GM23248 (cell line): ENCODE measurements at regions not wholly inside any gene's neighbourhood (a gene's known extent, or its start where the extent isn't known, plus 50 kb on each side); places are given as distances from the start of the nearest gene placed in this dataset.

Experiments
- EZH2 ChIP-seq: fragments of 200-600 bp; sonication (generic); IDR thresholded peaks from 2 replicates; pipeline ENCODE4 v1.6.1; 2018; ENCODE audit warnings: antibody characterized with exemption, mild to moderate bottlenecking; ENCODE audit not compliant: insufficient read depth, poor library complexity, severe bottlenecking
- EZH2phosphoT487 ChIP-seq: fragments of 200-600 bp; sonication (generic); IDR thresholded peaks from 2 replicates; pipeline ENCODE4 v1.6.1; 2018; ENCODE audit warnings: antibody characterized with exemption, moderate library complexity, mild to moderate bottlenecking, low read depth; ENCODE audit not compliant: insufficient read depth

- TF ChIP-seq EZH2 (no peak), EZH2phosphoT487 (no peak)
These were observed 75.3 kb upstream of the GRB10 start for GRCh38 chr7:50857804-50858489.
